ENCODE measurements at regions not wholly inside any gene's neighbourhood (a gene's known extent, or its start where the extent isn't known, plus 50 kb on each side); places are given as distances from the start of the nearest gene placed in this dataset.

GRCh38 chr12:126512916-126513913 lies 1448.0 kb downstream of the AACS start:
- WGBS, 5 donors: 46 to 57% (median 50%) methylated on average over 5 of the region's 5 CpGs
- no peak for DNase-seq
- intact Hi-C loops (cut with DNase I; ENCODE audit: low total_unique reads): no loop called here

DNA sequence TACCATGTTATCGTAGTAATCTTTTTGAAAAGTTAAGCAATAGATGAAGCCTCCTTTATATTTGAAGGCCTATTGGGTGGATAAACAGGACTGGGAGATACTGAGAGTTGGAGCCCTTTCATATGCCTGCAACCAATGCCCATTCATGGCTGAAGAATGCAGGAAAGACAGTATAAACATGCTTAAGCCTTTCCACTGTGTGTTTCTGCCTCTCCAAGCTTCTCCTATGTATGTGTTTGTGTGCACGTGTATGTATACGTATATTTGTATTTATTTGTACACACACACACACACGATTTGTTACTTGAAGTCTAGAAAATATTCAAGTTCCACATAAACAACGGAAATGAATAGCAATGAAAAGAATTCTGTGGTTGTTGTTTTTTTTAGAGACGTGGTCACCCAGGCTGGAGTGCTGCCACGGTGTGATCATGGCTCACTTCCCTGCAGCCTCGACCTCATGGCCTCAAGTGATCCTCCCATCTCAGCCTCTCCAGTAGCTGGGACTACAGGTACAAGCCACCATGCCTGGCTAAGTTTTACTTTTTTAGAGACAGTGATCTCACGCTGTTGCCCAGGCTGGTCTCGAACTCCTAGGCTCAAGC lies 1453.5 kb downstream of the AACS start:
- TF ChIP-seq POLR2AphosphoS5 (IDR thresholded peaks at IDR 0.05): no peak
- TF ChIP-seq, protein P1, sequence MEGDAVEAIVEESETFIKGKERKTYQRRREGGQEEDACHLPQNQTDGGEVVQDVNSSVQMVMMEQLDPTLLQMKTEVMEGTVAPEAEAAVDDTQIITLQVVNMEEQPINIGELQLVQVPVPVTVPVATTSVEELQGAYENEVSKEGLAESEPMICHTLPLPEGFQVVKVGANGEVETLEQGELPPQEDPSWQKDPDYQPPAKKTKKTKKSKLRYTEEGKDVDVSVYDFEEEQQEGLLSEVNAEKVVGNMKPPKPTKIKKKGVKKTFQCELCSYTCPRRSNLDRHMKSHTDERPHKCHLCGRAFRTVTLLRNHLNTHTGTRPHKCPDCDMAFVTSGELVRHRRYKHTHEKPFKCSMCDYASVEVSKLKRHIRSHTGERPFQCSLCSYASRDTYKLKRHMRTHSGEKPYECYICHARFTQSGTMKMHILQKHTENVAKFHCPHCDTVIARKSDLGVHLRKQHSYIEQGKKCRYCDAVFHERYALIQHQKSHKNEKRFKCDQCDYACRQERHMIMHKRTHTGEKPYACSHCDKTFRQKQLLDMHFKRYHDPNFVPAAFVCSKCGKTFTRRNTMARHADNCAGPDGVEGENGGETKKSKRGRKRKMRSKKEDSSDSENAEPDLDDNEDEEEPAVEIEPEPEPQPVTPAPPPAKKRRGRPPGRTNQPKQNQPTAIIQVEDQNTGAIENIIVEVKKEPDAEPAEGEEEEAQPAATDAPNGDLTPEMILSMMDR (IDR thresholded peaks at IDR 0.05): no peak
- no peak for TF ChIP-seq EP300 (IDR thresholded peaks at IDR 0.05)
- TF ChIP-seq POLR2A (IDR thresholded peaks at IDR 0.05): no peak
- Histone ChIP-seq H3K9me3 (no peaks in the 10 kb centered on the region), H3K27me3 (no peaks in the 10 kb centered on the region), H3K27ac (no peak overlapping the region), H3K36me3 (no peaks in the 10 kb centered on the region), H3K4me1 (no peaks in the 10 kb centered on the region), H3K4me3 (no peak overlapping the region)
- no peak for DNase-seq
- intact Hi-C loops (cut with DNase I; ENCODE audit: low total_unique reads): no loop called here
- WGBS, 5 donors: 66 to 78% (median 71%) methylated on average over 10 of the region's 10 CpGs

More at GRCh38 chr12:126512916-126513913, 1448.0 kb downstream of the AACS start:
- Histone ChIP-seq H3K27ac (no peak overlapping the region), H3K36me3 (no peaks in the 10 kb centered on the region), H3K4me3 (no peak overlapping the region), H3K4me1 (no peaks in the 10 kb centered on the region), H3K27me3 (no peaks in the 10 kb centered on the region), H3K9me3 (no peaks in the 10 kb centered on the region)
- no peak for TF ChIP-seq POLR2AphosphoS5 (IDR thresholded peaks at IDR 0.05)
- no peak for TF ChIP-seq EP300 (IDR thresholded peaks at IDR 0.05)
- TF ChIP-seq POLR2A (IDR thresholded peaks at IDR 0.05): no peak
- TF ChIP-seq, protein P1 (IDR thresholded peaks at IDR 0.05): no peak

- WGBS, 5 donors: 70 to 91% (median 85%) methylated on average over 3 of the region's 3 CpGs
These were observed 1454.6 kb downstream of the AACS start for GRCh38 chr12:126519833-126520232.

GRCh38 chr12:126523891-126524290 lies 1458.7 kb downstream of the AACS start:
- 70 to 82% (median 75%) methylated on average over 7 of the region's 7 CpGs for WGBS, 5 donors
- intact Hi-C loops (cut with DNase I; ENCODE audit: low total_unique reads): no loop called here
- H3K4me1 ChIP-seq: no peaks in the 10 kb centered on the region
- H3K9me3 ChIP-seq: no peaks in the 10 kb centered on the region
- H3K36me3 ChIP-seq: no peaks in the 10 kb centered on the region
- DNase-seq: no peak
- H3K4me3 ChIP-seq: no peak overlapping the region
- no peak overlapping the region for H3K27ac ChIP-seq
- TF ChIP-seq, protein P1 (IDR thresholded peaks at IDR 0.05): no peak
- TF ChIP-seq EP300 (IDR thresholded peaks at IDR 0.05): no peak
- TF ChIP-seq POLR2AphosphoS5 (IDR thresholded peaks at IDR 0.05): no peak
- TF ChIP-seq POLR2A (IDR thresholded peaks at IDR 0.05): no peak
- no peaks in the 10 kb centered on the region for H3K27me3 ChIP-seq

More at GRCh38 chr12:126519833-126520232, 1454.6 kb downstream of the AACS start:
- Histone ChIP-seq H3K4me1 (no peaks in the 10 kb centered on the region), H3K27me3 (no peaks in the 10 kb centered on the region), H3K9me3 (no peaks in the 10 kb centered on the region), H3K4me3 (no peak overlapping the region), H3K27ac (no peak overlapping the region), H3K36me3 (no peaks in the 10 kb centered on the region)
- DNase-seq: no peak
- intact Hi-C loops (cut with DNase I; ENCODE audit: low total_unique reads): no loop called here
- TF ChIP-seq, protein P1 (IDR thresholded peaks at IDR 0.05): no peak
- TF ChIP-seq POLR2AphosphoS5 (IDR thresholded peaks at IDR 0.05) (no peak), POLR2A (IDR thresholded peaks at IDR 0.05) (no peak), EP300 (IDR thresholded peaks at IDR 0.05) (no peak)

All from stomach (tissue), 8 donors.